Skeletal muscle cell (primary cell): ENCODE measurements at regions not wholly inside any gene's neighbourhood (a gene's known extent, or its start where the extent isn't known, plus 50 kb on each side); places are given as distances from the start of the nearest gene placed in this dataset.
"Not testable (repeated sequence)": the region's sequence is repeated elsewhere in the genome, so short reads cannot be mapped to it uniquely, and the experiment has no call there.

ENCODE experiments used
- DNase-seq: peaks from one replicate; pipeline ENCODE4 v3.0.0-alpha.2; 2010; ENCODE audit warnings: low read depth
- H3K4me3 ChIP-seq: 2 replicates; pipeline ENCODE4 v1.5.1; 2011; ENCODE audit warnings: low read depth, mild to moderate bottlenecking, control low read depth, low read length, moderate library complexity

DNA sequence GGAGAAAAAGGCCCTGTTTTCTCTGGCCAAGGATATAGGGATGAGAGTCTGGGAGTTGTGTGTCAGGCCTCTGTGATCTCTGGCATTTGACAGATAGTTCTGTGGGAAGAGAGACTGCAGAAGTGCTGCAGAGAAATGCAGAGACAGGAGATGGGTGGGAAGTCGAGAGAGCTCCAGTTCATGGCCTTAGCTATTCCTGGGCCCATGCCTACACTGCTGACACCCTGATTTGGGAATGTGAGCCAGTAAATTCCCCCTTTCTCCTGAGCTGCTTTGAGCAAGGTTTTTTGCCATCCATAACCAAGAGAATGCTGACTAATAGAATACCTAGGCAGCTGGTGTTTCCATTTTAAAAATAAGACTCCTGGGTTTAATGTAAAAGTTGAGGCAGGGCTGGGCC is 59.3 kb downstream of the EBLN2 start:
- no peak for DNase-seq
- no peak overlapping the region for H3K4me3 ChIP-seq

- DNase-seq = no peak
Observed at GRCh38 chr3:73121669-73122331, 60.3 kb downstream of the EBLN2 start.

DNA sequence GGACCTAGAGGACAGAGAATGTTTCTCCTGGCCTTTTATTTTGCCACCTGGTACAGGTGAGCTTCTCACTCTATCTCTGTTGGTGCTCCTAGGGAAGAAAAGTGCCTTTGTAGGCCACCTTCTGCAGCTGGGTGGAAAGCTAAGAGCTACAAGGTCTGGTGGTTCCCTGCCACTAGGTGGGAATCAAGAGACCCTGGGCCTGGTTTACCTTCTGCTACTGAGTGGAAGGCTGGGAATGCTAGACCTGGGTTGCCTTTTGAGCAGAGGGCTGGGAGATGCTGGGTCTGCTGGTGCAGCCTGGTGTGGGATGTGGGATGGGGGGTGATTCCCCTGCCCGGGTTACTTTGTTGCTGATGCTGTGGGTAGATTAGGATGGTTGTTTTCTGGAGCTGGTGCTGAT is 72.6 kb downstream of the EBLN2 start:
- no peak overlapping the region for H3K4me3 ChIP-seq
- DNase-seq = no peak

More at GRCh38 chr3:73121669-73122331, 60.3 kb downstream of the EBLN2 start:
- H3K4me3 ChIP-seq = no peak overlapping the region

GRCh38 chr3:73136941-73137340 is 75.5 kb downstream of the EBLN2 start:
- H3K4me3 ChIP-seq = no peak overlapping the region
- DNase-seq = no peak

DNA sequence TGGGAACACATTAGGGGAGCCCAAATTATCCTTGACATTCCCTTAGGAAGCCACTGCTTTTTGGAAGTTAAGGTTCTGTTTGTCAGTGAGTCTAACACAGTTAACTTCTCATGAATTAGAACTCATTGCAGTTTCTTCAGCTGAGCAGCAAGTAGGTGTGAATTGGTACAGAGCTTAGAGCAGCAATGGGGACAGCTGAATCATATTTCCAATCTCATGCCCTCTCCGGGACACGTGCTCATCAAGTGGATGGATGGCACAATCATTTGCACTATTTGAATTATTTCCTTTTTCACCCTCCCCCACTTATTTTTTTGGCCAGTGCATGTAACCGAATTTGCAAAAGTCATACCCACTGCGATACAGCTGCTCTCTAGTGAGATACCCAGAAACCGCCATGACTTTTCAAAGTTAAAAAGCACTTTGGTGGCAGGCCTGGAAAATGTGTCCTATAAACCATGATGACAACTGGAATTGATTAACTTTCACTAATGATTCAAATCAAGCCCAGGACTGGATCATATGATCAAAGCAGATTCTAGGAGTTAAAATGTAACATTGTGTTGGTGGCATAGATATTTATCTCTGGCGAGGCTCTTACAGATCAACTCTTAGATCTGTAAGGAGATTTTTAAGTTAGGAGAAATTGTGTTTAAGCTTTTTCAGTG is 76.4 kb downstream of the EBLN2 start:
- no peak for DNase-seq
- no peak overlapping the region for H3K4me3 ChIP-seq

- DNase-seq = no peak
- no peak overlapping the region for H3K4me3 ChIP-seq
Observed at GRCh38 chr3:73140772-73141442, 79.4 kb downstream of the EBLN2 start.

DNA sequence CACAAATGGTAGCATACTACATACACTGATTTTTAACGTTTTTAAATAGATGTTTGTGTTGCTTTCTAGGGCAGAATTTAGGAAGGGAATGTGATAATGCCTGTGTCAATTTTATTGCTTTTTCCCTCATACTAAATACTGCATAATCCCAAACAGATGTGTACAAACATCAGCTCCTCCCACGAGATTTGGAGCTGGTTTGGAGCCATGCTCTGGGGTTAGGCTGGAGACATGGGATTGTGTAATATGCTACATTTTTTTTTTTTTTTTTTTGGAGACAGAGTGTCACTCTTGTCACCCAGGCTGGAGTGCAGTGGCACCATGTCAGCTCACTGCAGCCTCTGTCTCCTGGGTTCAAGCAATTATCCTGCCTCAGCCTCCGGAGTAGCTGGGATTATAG is 80.1 kb downstream of the EBLN2 start:
- DNase-seq = no peak
- no peak overlapping the region for H3K4me3 ChIP-seq

GRCh38 chr3:73143401-73143800 is 81.9 kb downstream of the EBLN2 start:
- DNase-seq = no peak
- no peak overlapping the region for H3K4me3 ChIP-seq

- DNase-seq = peak; percentile 21
- no peak overlapping the region for H3K4me3 ChIP-seq
Observed at GRCh38 chr3:73143821-73144237, 82.4 kb downstream of the EBLN2 start.

- DNase-seq = no peak
- H3K4me3 ChIP-seq = no peak overlapping the region
Observed at GRCh38 chr3:73144276-73144675, 82.8 kb downstream of the EBLN2 start.

- DNase-seq = no peak
- no peak overlapping the region for H3K4me3 ChIP-seq
Observed at GRCh38 chr3:73144828-73145227, 83.4 kb downstream of the EBLN2 start.

DNA sequence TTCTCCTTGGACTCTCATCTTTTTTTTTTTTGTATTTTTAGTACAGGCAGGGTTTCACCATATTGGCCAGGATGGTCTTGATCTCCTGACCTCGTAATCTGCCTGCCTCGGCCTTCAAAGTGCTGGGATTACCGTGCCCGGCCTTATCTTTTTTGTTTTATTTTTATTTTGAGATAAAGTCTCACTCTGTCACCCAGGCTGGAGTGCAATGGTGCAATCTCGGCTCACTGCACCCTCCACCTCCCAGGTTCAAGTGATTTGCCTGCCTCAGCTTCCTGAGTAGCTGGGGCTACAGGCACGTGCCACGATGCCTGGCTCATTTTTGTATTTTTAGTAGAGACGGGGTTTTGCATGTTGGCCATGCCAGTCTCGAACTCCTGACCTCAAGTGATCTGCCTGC is 86.0 kb downstream of the EBLN2 start:
- DNase-seq, H3K4me3 ChIP-seq: not testable (repeated sequence)

DNA sequence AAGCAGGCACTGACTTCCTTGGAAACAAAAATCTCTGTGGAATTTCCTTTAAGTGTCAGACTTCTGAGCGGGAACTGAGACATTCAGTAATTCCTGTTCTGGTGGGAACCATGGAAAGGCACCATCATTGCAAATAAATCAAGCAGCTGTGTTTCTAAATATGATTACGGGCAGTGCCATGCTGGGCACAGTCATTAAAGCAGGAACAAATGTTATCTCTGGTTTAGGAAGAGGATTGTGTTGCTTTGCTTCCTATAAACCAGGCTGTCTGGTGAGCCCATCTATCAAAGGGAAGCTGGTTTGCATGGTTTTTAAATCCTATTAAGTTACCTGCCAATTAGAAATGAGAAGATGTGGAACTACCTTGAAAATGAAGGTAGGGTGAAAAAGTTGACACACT is 86.7 kb downstream of the EBLN2 start:
- no peak for DNase-seq
- H3K4me3 ChIP-seq = no peak overlapping the region

DNA sequence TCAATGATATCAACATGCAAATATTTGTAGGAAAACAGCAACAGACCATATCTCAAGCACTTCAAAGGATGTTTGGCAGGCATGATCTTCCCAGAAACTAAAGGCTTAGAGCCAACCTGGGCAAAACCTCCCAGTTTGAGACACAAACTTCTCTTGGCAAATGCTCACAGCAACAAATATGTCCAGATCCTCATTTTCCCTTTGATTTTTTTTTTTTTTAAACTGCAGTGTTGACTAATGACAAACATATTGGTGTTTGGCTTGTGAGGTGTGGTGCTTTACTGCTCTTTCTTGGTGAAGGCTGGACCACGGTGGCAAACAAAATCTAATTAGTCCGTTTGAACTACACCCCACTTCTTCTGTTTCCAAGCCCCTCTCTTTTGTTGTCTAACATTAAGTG is 87.2 kb downstream of the EBLN2 start:
- H3K4me3 ChIP-seq = no peak overlapping the region
- DNase-seq = no peak

- no peak for DNase-seq
- no peak overlapping the region for H3K4me3 ChIP-seq
Observed at GRCh38 chr3:73150369-73151130, 89.1 kb downstream of the EBLN2 start.

DNA sequence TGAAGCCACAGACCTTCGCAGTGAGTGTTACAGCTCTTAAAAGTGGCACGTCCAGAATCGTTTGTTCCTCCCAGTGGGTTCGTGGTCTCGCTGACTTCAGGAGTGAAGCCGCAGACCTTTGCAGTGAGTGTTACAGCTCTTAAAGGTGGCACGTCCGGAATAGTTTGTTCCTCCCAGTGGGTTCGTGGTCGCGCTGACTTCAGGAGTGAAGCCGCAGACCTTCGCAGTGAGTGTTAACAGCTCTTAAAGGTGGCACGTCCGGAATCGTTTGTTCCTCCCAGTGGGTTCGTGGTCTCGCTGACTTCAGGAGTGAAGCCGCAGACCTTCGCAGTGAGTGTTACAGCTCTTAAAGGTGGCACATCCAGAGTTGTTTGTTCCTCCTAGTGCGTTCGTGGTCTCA is 91.1 kb downstream of the EBLN2 start:
- not testable (repeated sequence) for H3K4me3 ChIP-seq, DNase-seq

DNA sequence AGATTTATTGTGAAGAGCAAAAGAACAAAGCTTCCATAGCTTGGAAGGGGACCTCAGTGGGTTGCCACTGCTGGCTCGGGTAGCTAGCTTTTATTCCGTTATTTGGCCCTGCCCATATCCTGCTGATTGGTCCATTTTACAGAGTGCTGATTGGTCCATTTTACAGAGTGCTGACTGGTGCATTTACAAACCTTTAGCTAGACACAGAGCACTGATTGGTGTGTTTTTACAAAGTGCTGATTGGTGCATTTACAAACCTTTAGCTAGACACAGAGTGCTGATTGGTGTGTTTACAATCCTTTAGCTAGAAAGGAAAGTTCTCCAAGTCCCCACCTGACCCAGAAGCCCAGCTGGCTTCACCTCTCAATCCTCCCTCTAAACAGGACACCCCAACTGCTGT is 91.6 kb downstream of the EBLN2 start:
- DNase-seq, H3K4me3 ChIP-seq: not testable (repeated sequence)

GRCh38 chr3:73154261-73154660 is 92.8 kb downstream of the EBLN2 start:
- not testable (repeated sequence) for DNase-seq

DNA sequence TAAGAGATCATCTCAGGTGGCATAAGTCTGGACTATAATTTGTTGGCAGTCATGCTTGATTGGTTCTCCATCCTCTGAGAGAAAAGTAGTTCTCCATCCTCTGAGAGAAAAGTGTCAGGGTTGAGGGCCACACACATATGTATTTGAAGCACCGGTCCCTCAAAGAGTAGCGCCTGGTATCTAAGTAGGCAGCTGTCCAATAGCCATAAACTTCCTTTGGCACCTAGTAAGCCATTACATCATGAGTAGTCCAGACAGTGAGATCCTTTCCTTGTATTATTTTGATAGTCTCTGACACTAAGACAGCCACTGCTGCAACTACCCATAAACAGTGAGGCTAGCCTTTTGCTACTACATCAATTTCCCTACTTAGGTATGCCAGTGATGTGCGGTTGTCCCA is 94.0 kb downstream of the EBLN2 start:
- not testable (repeated sequence) for DNase-seq, H3K4me3 ChIP-seq

More at GRCh38 chr3:73154261-73154660, 92.8 kb downstream of the EBLN2 start:
- not testable (repeated sequence) for H3K4me3 ChIP-seq

- no peak for DNase-seq
- no peak overlapping the region for H3K4me3 ChIP-seq
Observed at GRCh38 chr3:73164622-73165021, 103.2 kb downstream of the EBLN2 start.
